Lung (tissue), 11 donors: ENCODE measurements at regions not wholly inside any gene's neighbourhood (a gene's known extent, or its start where the extent isn't known, plus 50 kb on each side); places are given as distances from the start of the nearest gene placed in this dataset.

Source experiments
- ATAC-seq: fragments of 200-7000 bp; cut with Tn5 transposase; one replicate; pipeline ENCODE4 v1.9.1; 2020; ENCODE audit warnings: moderate number of reproducible peaks; ENCODE audit not compliant: insufficient read depth, low FRiP score
- DNase-seq, 3 donors: peaks; one replicate each; pipeline ENCODE4 v3.0.0-alpha.2; 2013 to 2017
- H3K27ac ChIP-seq, 2 donors: one replicate each; pipeline ENCODE4 v1.5.1; 2013; ENCODE audit warnings: mild to moderate bottlenecking in 2 of 2, moderate library complexity in 2 of 2, control low read depth in 1 of 2, inconsistent platforms in 1 of 2, low read depth in 1 of 2, low read length in 1 of 2
- H3K27me3 ChIP-seq, 3 donors: one replicate each; pipeline ENCODE4 v1.5.1; 2013; ENCODE audit warnings: low read length in 2 of 3; ENCODE audit not compliant: control insufficient read depth in 3 of 3, insufficient read depth in 3 of 3
- H3K36me3 ChIP-seq, 4 donors: one replicate each; pipeline ENCODE4 v1.5.1; 2013; ENCODE audit warnings: low read length in 4 of 4, mild to moderate bottlenecking in 1 of 4, moderate library complexity in 1 of 4; ENCODE audit not compliant: control insufficient read depth in 4 of 4, insufficient read depth in 4 of 4
- H3K4me1 ChIP-seq, 5 donors: one replicate each; pipeline ENCODE4 v1.5.1; 2013; ENCODE audit warnings: low read length in 5 of 5, mild to moderate bottlenecking in 2 of 5, moderate library complexity in 1 of 5; ENCODE audit not compliant: control insufficient read depth in 5 of 5, insufficient read depth in 5 of 5
- H3K4me3 ChIP-seq: one replicate; pipeline ENCODE4 v1.5.1; 2013; ENCODE audit warnings: mild to moderate bottlenecking, control low read depth, moderate library complexity
- H3K9ac ChIP-seq, 2 donors: one replicate each; pipeline ENCODE4 v1.5.1; 2013; ENCODE audit warnings: low read length in 2 of 2, control low read depth in 1 of 2; ENCODE audit not compliant: insufficient read depth in 1 of 2
- H3K9me3 ChIP-seq, 4 donors: one replicate each; pipeline ENCODE4 v1.5.1; 2013; ENCODE audit warnings: low read length in 3 of 4, mild to moderate bottlenecking in 1 of 4, moderate library complexity in 1 of 4; ENCODE audit not compliant: control insufficient read depth in 4 of 4, insufficient read depth in 3 of 4
- CTCF ChIP-seq: IDR thresholded peaks from 2 replicates; pipeline ENCODE4 v1.5.1; 2012; ENCODE audit warnings: mild to moderate bottlenecking; ENCODE audit errors: control extremely low read depth, extremely low read depth
- WGBS, 2 donors: extraction: QIAGEN DNeasy Blood & Tissue Kit; methylation state at CpG; one replicate each; pipeline ENCODE4 v1.1.7; 2013; 5-methylcytosine and 5-hydroxymethylcytosine counted together
- donor health status: control.
- donor health status: control.
- donor health status: Bipolar disorder and iron deficiency.
- donor health status: healthy.
- donor health status: DM: yes; HTN: yes; CAD: no.

GRCh38 chr4:137468836-137469235 is 63.5 kb downstream of the PCDH18 start:
- ATAC-seq, result no peak
- H3K9ac ChIP-seq, result no peak overlapping the region
- no peaks in the 10 kb centered on the region for H3K36me3 ChIP-seq
- no peak for TF ChIP-seq CTCF
- no peak for DNase-seq
- WGBS, 2 donors, result 77 to 95% methylated on average over 3 of the region's 3 CpGs
- H3K27ac ChIP-seq, result no peak overlapping the region
- H3K27me3 ChIP-seq, result no peaks in the 10 kb centered on the region
- H3K9me3 ChIP-seq, result peaks cover 0 to 7% (median 0%) of the 10 kb centered on the region in 4 donors
- H3K4me3 ChIP-seq, result no peak overlapping the region
- H3K4me1 ChIP-seq, result peaks cover 0 to 3% (median 0%) of the 10 kb centered on the region in 5 donors

- H3K27ac ChIP-seq, result no peak overlapping the region
- ATAC-seq (no peak), DNase-seq (no peak)
- H3K4me3 ChIP-seq, result no peak overlapping the region
- no peaks in the 10 kb centered on the region for H3K27me3 ChIP-seq
- no peaks in the 10 kb centered on the region for H3K4me1 ChIP-seq
- peaks cover 0 to 7% (median 0%) of the 10 kb centered on the region in 4 donors for H3K9me3 ChIP-seq
- H3K9ac ChIP-seq, result no peak overlapping the region
- no peaks in the 10 kb centered on the region for H3K36me3 ChIP-seq
- no peak for TF ChIP-seq CTCF
Observed at GRCh38 chr4:137467537-137467936, 64.8 kb downstream of the PCDH18 start.

GRCh38 chr4:137463377-137464003 is 68.8 kb downstream of the PCDH18 start:
- Histone ChIP-seq H3K36me3 (no peaks in the 10 kb centered on the region), H3K9ac (no peak overlapping the region), H3K4me3 (no peak overlapping the region), H3K9me3 (peaks cover 0 to 7% (median 0%) of the 10 kb centered on the region in 4 donors), H3K4me1 (no peaks in the 10 kb centered on the region), H3K27me3 (no peaks in the 10 kb centered on the region), H3K27ac (no peak overlapping the region)
- no peak for TF ChIP-seq CTCF
- no peak for DNase-seq
- ATAC-seq, result no peak
- 97 to 100% methylated on average over 1 of the region's 1 CpG for WGBS, 2 donors
